ENCODE measurements at regions not wholly inside any gene's neighbourhood (a gene's known extent, or its start where the extent isn't known, plus 50 kb on each side); places are given as distances from the start of the nearest gene placed in this dataset.

DNA sequence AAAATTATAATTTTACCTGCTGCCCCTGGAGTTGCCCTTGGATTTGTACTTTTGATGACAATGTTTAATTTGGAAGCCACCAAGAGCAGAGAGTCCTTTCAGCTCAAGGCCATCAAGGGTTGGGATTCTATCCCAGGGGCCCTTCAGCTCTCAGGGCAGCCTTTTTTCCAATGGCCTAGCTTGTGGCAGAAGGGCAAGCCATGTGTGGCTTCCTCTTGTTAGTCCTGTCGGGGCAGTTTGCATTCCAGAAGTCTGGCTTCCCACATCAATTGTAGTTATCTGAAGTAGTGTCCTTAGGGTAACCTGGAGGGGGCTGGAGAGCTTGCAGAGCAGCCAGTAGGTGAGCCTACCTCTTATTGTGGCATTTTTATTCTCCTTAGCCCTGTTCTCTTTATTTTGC is 569.4 kb downstream of the TRAM1L1 start:
- no peak for TF ChIP-seq POLR2A (IDR thresholded peaks at IDR 0.05)
- TF ChIP-seq, protein P1, sequence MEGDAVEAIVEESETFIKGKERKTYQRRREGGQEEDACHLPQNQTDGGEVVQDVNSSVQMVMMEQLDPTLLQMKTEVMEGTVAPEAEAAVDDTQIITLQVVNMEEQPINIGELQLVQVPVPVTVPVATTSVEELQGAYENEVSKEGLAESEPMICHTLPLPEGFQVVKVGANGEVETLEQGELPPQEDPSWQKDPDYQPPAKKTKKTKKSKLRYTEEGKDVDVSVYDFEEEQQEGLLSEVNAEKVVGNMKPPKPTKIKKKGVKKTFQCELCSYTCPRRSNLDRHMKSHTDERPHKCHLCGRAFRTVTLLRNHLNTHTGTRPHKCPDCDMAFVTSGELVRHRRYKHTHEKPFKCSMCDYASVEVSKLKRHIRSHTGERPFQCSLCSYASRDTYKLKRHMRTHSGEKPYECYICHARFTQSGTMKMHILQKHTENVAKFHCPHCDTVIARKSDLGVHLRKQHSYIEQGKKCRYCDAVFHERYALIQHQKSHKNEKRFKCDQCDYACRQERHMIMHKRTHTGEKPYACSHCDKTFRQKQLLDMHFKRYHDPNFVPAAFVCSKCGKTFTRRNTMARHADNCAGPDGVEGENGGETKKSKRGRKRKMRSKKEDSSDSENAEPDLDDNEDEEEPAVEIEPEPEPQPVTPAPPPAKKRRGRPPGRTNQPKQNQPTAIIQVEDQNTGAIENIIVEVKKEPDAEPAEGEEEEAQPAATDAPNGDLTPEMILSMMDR (IDR thresholded peaks at IDR 0.05), result no peak

Measured in lower leg skin (tissue), 3 donors.